HCT116 (cell line): ENCODE measurements at regions not wholly inside any gene's neighbourhood (a gene's known extent, or its start where the extent isn't known, plus 50 kb on each side); places are given as distances from the start of the nearest gene placed in this dataset.

ENCODE experiments used
- ATAC-seq: fragments of 200-7000 bp; cut with Tn5 transposase; 2 replicates; pipeline ENCODE4 v1.9.1; 2020; ENCODE audit warnings: mild to moderate bottlenecking, moderate library complexity
- BruUV-seq: library from RNA; stranded (reverse); fragments of 400-500 nt; replicated peaks from 2 replicates; lab custom pipeline; 2021; lab: Mats Ljungman, UMichigan
- CTCF ChIA-PET: fragments of 300-600 bp; sonication (Branson Sonifier 250); formaldehyde crosslinking; loops from one replicate; lab custom pipeline; 2021; ENCODE audit warnings: antibody characterized with exemption; lab: Charles Lee
- POLR2A ChIA-PET: fragments of 300-600, 350-600 bp; sonication (Branson Sonifier 250); formaldehyde crosslinking; loops from one replicate; lab custom pipeline; 2021; ENCODE audit warnings: antibody characterized with exemption; lab: Charles Lee
- RAD21 ChIA-PET, 2 experiments: fragments of 300-600 bp; sonication (Branson Sonifier 250); formaldehyde crosslinking; loops; one replicate each; lab custom pipeline; 2023; ENCODE audit warnings: low total read pairs in 2 of 2; ENCODE audit not compliant: uncharacterized antibody in 2 of 2, unreplicated experiment in 2 of 2, low non-redundant PET in 1 of 2; lab: Charles Lee
- DNase-seq: peaks from one replicate; pipeline ENCODE4 v3.0.0-alpha.2; 2010; ENCODE audit warnings: low read depth, low spot score
- H2AFZ ChIP-seq: fragments of 200-600 bp; shearing (Covaris generic), sonication (generic); 2 replicates; pipeline ENCODE4 v1.6.1; 2017; ENCODE audit warnings: low read depth, mixed run types, mixed read lengths, antibody characterized with exemption, low read length; ENCODE audit not compliant: poor library complexity, severe bottlenecking
- H3K27ac ChIP-seq: 2 replicates; pipeline ENCODE4 v1.5.1; 2012; ENCODE audit warnings: low read depth, low read length
- H3K27me3 ChIP-seq: fragments of 200-600 bp; sonication (generic); 2 replicates; pipeline ENCODE4 v1.6.1; 2016; ENCODE audit warnings: mixed run types, low read length, mixed read lengths; ENCODE audit not compliant: insufficient read depth
- H3K36me3 ChIP-seq, 2 experiments: fragments of 200-500 bp in 1 of 2; fragments of 200-600 bp in 1 of 2; sonication (Bioruptor generic) in 1 of 2; sonication (generic) in 1 of 2; 2 replicates each; pipeline versions ENCODE4 v1.5.1 to v1.6.1; 2014 to 2016; ENCODE audit warnings: low read length in 2 of 2, inconsistent platforms in 1 of 2, mixed read lengths in 1 of 2, mixed run types in 1 of 2; ENCODE audit not compliant: insufficient read depth in 2 of 2, control insufficient read depth in 1 of 2
- H3K4me1 ChIP-seq, 2 experiments: fragments of 200-600 bp in 1 of 2; sonication (generic) in 1 of 2; 2 replicates each; pipeline versions ENCODE4 v1.5.1 to v1.6.1; 2012 to 2017; ENCODE audit warnings: low read length in 2 of 2, inconsistent platforms in 1 of 2, mild to moderate bottlenecking in 1 of 2, mixed read lengths in 1 of 2, mixed run types in 1 of 2, moderate library complexity in 1 of 2; ENCODE audit not compliant: insufficient read depth in 2 of 2, control insufficient read depth in 1 of 2
- H3K4me2 ChIP-seq: fragments of 200-600 bp; sonication (generic); 2 replicates; pipeline ENCODE4 v1.6.1; 2017; ENCODE audit warnings: mixed run types, low read length, mixed read lengths
- H3K4me3 ChIP-seq, 2 experiments: fragments of 200-600 bp in 1 of 2; sonication (generic) in 1 of 2; replicated peaks in 1 of 2; 2 replicates each; pipeline ENCODE4 v1.5.1; 2011 to 2016; ENCODE audit warnings: low read length in 2 of 2, control low read depth in 1 of 2, low read depth in 1 of 2, mild to moderate bottlenecking in 1 of 2, mixed read lengths in 1 of 2, mixed run types in 1 of 2
- H3K79me2 ChIP-seq: fragments of 200-600 bp; sonication (generic); 2 replicates; pipeline ENCODE4 v1.6.1; 2017; ENCODE audit warnings: mild to moderate bottlenecking, mixed run types, low read length, moderate library complexity, mixed read lengths; ENCODE audit not compliant: insufficient read depth
- H3K9ac ChIP-seq: fragments of 200-600 bp; sonication (generic); 2 replicates; pipeline ENCODE4 v1.6.1; 2016; ENCODE audit warnings: low read length, mixed read lengths
- H3K9me2 ChIP-seq: fragments of 200-600 bp; sonication (generic), shearing (Covaris generic); 2 replicates; pipeline ENCODE4 v1.6.1; 2017; ENCODE audit warnings: mixed run types, mild to moderate bottlenecking, moderate library complexity; ENCODE audit not compliant: insufficient read depth
- H3K9me3 ChIP-seq, 2 experiments: fragments of 200-500 bp in 1 of 2; fragments of 200-600 bp in 1 of 2; sonication (Bioruptor generic) in 1 of 2; sonication (generic) in 1 of 2; 2 replicates each; pipeline ENCODE4 v1.6.1; 2014 to 2017; ENCODE audit warnings: low read length in 2 of 2, mixed read lengths in 2 of 2, inconsistent platforms in 1 of 2, low read depth in 1 of 2, mild to moderate bottlenecking in 1 of 2, mixed run types in 1 of 2, moderate library complexity in 1 of 2; ENCODE audit not compliant: control insufficient read depth in 1 of 2, insufficient read depth in 1 of 2
- H4K20me1 ChIP-seq: fragments of 200-600 bp; sonication (generic), shearing (Covaris generic); 2 replicates; pipeline ENCODE4 v1.6.1; 2017; ENCODE audit warnings: mixed run types, mild to moderate bottlenecking, moderate library complexity; ENCODE audit not compliant: insufficient read depth
- CBX3 ChIP-seq: IDR thresholded peaks from 2 replicates; pipeline ENCODE4 v1.6.1; 2012; ENCODE audit warnings: low read depth
- EGR1 ChIP-seq: IDR thresholded peaks from 2 replicates; pipeline ENCODE4 v1.6.1; 2012; ENCODE audit warnings: low read depth
- ELF1 ChIP-seq: IDR thresholded peaks from 2 replicates; pipeline ENCODE4 v1.6.1; 2012; ENCODE audit warnings: low read depth, borderline replicate concordance
- EZH2phosphoT487 ChIP-seq: fragments of 200-600 bp; IDR thresholded peaks from 2 replicates; pipeline ENCODE4 v1.6.1; 2018; ENCODE audit warnings: antibody characterized with exemption, borderline replicate concordance
- JUND ChIP-seq: IDR thresholded peaks from 2 replicates; pipeline ENCODE4 v1.6.1; 2012
- MAX ChIP-seq: IDR thresholded peaks from 2 replicates; pipeline ENCODE4 v1.6.1; 2012
- POLR2A ChIP-seq: IDR thresholded peaks from 2 replicates; pipeline ENCODE4 v1.7.0; 2011; ENCODE audit warnings: borderline replicate concordance; ENCODE audit not compliant: insufficient read depth, insufficient read length; ENCODE audit errors: extremely low read depth
- POLR2AphosphoS5 ChIP-seq: IDR thresholded peaks from 2 replicates; pipeline ENCODE4 v1.6.1; 2011; ENCODE audit warnings: mild to moderate bottlenecking, low read depth, low read length, moderate library complexity
- RAD21 ChIP-seq: IDR thresholded peaks from 2 replicates; pipeline ENCODE4 v1.6.1; 2012; ENCODE audit warnings: low read depth, mild to moderate bottlenecking
- SIN3A ChIP-seq: IDR thresholded peaks from 2 replicates; pipeline ENCODE4 v1.6.1; 2012; ENCODE audit warnings: low read depth
- SP1 ChIP-seq: IDR thresholded peaks from 2 replicates; pipeline ENCODE4 v1.6.1; 2012; ENCODE audit warnings: low read depth
- TCF7L2 ChIP-seq: IDR thresholded peaks from 2 replicates; pipeline ENCODE4 v1.7.0; 2011; ENCODE audit warnings: borderline replicate concordance, inconsistent platforms; ENCODE audit not compliant: insufficient read depth, insufficient read length; ENCODE audit errors: extremely low read depth
- ZNF274 ChIP-seq: fragments of 200-500 bp; sonication (Bioruptor generic); IDR thresholded peaks from 2 replicates; pipeline ENCODE4 v1.6.1; 2014; ENCODE audit warnings: mild to moderate bottlenecking, low read depth, low read length, inconsistent platforms
- intact Hi-C: fragments of 100-400 bp; cut with micrococcal nuclease; formaldehyde crosslinking; loops from 2 replicates; pipeline ENCODE4 v1.10.0; 2022
- TF ChIP-seq, protein P1 (sequence below): IDR thresholded peaks from 2 replicates; pipeline ENCODE4 v1.6.1; 2012; ENCODE audit warnings: low read depth
- TF ChIP-seq, protein P2 (sequence below): IDR thresholded peaks from 2 replicates; pipeline ENCODE4 v1.6.1; 2011; ENCODE audit warnings: mild to moderate bottlenecking, low read length, moderate library complexity; ENCODE audit not compliant: insufficient replicate concordance; ENCODE audit errors: extremely low read depth

- H3K36me3 ChIP-seq = no peaks in the 10 kb centered on the region
- H3K4me2 ChIP-seq = peak overlapping the region; percentile 56
- ChIA-PET POLR2A (no interaction called here), RAD21 (no interaction called here), CTCF (no interaction called here)
- peak overlapping the region; percentile 95 for H3K27ac ChIP-seq
- no peaks in the 10 kb centered on the region for H4K20me1 ChIP-seq
- no peak overlapping the region for H2AFZ ChIP-seq
- ATAC-seq = no peak
- TF ChIP-seq SP1 (no peak), ZNF274 (no peak), POLR2AphosphoS5 (no peak), SIN3A (no peak), EZH2phosphoT487 (no peak), RAD21 (no peak), POLR2A (no peak), EGR1 (no peak), ELF1 (no peak), MAX (no peak), CBX3 (no peak), JUND (no peak), TCF7L2 (no peak)
- TF ChIP-seq, protein P1, sequence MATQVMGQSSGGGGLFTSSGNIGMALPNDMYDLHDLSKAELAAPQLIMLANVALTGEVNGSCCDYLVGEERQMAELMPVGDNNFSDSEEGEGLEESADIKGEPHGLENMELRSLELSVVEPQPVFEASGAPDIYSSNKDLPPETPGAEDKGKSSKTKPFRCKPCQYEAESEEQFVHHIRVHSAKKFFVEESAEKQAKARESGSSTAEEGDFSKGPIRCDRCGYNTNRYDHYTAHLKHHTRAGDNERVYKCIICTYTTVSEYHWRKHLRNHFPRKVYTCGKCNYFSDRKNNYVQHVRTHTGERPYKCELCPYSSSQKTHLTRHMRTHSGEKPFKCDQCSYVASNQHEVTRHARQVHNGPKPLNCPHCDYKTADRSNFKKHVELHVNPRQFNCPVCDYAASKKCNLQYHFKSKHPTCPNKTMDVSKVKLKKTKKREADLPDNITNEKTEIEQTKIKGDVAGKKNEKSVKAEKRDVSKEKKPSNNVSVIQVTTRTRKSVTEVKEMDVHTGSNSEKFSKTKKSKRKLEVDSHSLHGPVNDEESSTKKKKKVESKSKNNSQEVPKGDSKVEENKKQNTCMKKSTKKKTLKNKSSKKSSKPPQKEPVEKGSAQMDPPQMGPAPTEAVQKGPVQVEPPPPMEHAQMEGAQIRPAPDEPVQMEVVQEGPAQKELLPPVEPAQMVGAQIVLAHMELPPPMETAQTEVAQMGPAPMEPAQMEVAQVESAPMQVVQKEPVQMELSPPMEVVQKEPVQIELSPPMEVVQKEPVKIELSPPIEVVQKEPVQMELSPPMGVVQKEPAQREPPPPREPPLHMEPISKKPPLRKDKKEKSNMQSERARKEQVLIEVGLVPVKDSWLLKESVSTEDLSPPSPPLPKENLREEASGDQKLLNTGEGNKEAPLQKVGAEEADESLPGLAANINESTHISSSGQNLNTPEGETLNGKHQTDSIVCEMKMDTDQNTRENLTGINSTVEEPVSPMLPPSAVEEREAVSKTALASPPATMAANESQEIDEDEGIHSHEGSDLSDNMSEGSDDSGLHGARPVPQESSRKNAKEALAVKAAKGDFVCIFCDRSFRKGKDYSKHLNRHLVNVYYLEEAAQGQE = no peak
- TF ChIP-seq, protein P2, sequence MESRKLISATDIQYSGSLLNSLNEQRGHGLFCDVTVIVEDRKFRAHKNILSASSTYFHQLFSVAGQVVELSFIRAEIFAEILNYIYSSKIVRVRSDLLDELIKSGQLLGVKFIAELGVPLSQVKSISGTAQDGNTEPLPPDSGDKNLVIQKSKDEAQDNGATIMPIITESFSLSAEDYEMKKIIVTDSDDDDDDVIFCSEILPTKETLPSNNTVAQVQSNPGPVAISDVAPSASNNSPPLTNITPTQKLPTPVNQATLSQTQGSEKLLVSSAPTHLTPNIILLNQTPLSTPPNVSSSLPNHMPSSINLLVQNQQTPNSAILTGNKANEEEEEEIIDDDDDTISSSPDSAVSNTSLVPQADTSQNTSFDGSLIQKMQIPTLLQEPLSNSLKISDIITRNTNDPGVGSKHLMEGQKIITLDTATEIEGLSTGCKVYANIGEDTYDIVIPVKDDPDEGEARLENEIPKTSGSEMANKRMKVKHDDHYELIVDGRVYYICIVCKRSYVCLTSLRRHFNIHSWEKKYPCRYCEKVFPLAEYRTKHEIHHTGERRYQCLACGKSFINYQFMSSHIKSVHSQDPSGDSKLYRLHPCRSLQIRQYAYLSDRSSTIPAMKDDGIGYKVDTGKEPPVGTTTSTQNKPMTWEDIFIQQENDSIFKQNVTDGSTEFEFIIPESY = no peak
- H3K4me3 ChIP-seq = no peak overlapping the region
- no TSS peak for BruUV-seq
- peak overlapping the region; percentile 50; the same call in 1 of the 2 replicates for H3K9ac ChIP-seq
- H3K9me2 ChIP-seq = no peaks in the 10 kb centered on the region
- no peaks in the 10 kb centered on the region for H3K79me2 ChIP-seq
- H3K27me3 ChIP-seq = no peaks in the 10 kb centered on the region
- DNase-seq = no peak
- H3K9me3 ChIP-seq = no peaks in the 10 kb centered on the region
- intact Hi-C loops = no loop called here
- H3K4me1 ChIP-seq = peaks cover 53 to 69% of the 10 kb centered on the region in 2 experiments
Measured at GRCh38 chr12:75852143-75852542, 179.4 kb downstream of the PHLDA1 start.
